ENCODE measurements at regions not wholly inside any gene's neighbourhood (a gene's known extent, or its start where the extent isn't known, plus 50 kb on each side); places are given as distances from the start of the nearest gene placed in this dataset.

- TF ChIP-seq, protein P1, sequence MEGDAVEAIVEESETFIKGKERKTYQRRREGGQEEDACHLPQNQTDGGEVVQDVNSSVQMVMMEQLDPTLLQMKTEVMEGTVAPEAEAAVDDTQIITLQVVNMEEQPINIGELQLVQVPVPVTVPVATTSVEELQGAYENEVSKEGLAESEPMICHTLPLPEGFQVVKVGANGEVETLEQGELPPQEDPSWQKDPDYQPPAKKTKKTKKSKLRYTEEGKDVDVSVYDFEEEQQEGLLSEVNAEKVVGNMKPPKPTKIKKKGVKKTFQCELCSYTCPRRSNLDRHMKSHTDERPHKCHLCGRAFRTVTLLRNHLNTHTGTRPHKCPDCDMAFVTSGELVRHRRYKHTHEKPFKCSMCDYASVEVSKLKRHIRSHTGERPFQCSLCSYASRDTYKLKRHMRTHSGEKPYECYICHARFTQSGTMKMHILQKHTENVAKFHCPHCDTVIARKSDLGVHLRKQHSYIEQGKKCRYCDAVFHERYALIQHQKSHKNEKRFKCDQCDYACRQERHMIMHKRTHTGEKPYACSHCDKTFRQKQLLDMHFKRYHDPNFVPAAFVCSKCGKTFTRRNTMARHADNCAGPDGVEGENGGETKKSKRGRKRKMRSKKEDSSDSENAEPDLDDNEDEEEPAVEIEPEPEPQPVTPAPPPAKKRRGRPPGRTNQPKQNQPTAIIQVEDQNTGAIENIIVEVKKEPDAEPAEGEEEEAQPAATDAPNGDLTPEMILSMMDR (IDR thresholded peaks at IDR 0.05) = no peak
- no peak for TF ChIP-seq POLR2A (IDR thresholded peaks at IDR 0.05)
Observed at GRCh38 chr16:89041571-89042481, 51.8 kb upstream of the ACSF3 start.

All from right lobe of liver (tissue), 4 donors.